VCaP (cell line): ENCODE measurements at regions not wholly inside any gene's neighbourhood (a gene's known extent, or its start where the extent isn't known, plus 50 kb on each side); places are given as distances from the start of the nearest gene placed in this dataset.

ENCODE experiments used
- H3K27ac ChIP-seq: fragments of 450-650 bp; 2 replicates; pipeline ENCODE4 v1.5.1; 2017
- TF ChIP-seq, protein P1 (sequence below): fragments of 450-650 bp; conservative IDR thresholded peaks from 2 replicates; pipeline ENCODE4 v1.5.1; 2017; ENCODE audit warnings: mild to moderate bottlenecking, moderate library complexity

GRCh38 chr5:97555644-97555981, 372.6 kb upstream of the RIOK2 start:
- no peak overlapping the region for H3K27ac ChIP-seq
- TF ChIP-seq, protein P1, sequence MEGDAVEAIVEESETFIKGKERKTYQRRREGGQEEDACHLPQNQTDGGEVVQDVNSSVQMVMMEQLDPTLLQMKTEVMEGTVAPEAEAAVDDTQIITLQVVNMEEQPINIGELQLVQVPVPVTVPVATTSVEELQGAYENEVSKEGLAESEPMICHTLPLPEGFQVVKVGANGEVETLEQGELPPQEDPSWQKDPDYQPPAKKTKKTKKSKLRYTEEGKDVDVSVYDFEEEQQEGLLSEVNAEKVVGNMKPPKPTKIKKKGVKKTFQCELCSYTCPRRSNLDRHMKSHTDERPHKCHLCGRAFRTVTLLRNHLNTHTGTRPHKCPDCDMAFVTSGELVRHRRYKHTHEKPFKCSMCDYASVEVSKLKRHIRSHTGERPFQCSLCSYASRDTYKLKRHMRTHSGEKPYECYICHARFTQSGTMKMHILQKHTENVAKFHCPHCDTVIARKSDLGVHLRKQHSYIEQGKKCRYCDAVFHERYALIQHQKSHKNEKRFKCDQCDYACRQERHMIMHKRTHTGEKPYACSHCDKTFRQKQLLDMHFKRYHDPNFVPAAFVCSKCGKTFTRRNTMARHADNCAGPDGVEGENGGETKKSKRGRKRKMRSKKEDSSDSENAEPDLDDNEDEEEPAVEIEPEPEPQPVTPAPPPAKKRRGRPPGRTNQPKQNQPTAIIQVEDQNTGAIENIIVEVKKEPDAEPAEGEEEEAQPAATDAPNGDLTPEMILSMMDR: no peak

DNA sequence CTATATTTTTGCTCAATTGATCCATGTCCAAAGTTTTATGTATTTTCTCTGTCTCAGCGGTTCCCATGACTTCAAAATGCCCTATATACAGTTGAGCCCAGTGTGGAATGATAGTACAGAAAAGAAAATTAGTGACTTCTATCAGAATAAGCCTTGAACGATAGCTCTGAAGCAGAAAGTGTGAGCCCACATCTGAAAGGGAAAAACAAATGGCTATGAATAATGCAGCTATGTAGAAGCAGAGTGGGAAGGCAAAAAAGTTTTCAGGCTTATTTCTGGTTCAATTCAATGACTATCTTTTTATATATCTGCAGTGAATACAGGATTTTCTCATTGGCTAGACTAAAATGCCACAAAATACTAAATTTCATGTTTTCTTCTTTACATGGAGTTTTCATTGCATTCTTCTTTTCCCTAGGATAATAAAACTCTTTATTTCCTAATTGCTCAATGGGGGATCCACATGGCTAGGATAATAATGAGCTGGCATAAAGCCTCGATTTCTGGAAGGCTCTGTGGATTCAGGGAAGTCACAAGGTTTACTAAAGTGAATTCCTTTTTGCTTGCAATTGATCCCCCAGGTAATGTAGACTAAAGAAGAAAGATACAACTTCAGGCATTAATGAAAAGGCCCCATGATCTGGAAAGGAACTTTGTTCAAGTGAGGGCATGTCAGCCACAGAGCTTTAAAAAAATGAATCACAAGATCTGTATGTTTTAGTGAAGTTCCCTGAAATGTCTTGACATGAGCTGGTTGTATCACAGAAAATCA, 377.0 kb upstream of the RIOK2 start:
- TF ChIP-seq, protein P1: no peak
- no peak overlapping the region for H3K27ac ChIP-seq

DNA sequence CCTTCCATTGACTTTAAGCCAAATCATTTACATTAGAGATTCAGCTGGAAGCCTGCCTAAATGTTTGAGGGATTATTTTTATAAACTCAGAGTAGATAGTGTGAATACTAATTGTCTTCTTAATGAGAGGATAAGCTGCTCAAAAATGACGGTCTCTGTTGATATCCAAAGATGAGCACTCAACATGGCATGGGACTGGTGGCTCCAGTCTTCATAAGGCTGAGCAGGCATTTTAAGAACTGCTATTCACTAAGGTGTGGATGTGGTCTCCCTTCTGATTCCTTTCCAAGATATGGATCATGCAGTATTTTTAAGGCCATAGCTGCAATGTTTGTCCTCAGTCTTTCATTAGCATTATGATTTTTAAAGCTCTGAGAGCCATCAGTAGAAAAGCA, 377.5 kb upstream of the RIOK2 start:
- H3K27ac ChIP-seq: no peak overlapping the region
- TF ChIP-seq, protein P1: no peak

DNA sequence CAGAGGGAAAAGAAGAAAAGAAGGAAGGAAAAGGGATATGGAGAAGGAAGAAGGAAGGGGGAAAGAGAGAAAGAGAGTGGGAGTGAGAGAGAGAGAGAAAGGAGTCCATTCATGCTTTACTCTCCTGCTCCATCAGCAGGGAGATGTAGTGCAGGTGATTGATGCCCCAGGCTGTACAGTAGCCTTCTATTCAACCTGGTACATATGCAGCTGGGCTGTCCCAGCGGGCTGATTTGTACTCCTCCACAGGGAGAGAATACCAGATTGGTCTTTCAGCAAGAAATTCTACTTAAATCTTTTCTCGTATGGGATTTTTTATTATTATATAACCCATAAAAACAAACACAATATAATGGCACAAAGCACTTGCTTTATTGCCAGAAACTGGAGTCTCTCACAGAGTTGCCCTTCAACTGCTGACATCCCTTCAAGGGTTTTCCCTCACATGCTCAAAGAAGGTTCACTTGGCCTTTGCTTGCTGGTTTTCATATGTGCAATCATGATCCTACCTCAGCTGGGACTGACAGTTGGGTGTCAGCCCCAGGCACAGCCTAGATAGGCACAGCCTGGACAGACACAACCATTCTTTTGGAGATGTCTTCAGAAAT, 380.1 kb upstream of the RIOK2 start:
- TF ChIP-seq, protein P1: no peak
- H3K27ac ChIP-seq: no peak overlapping the region

DNA sequence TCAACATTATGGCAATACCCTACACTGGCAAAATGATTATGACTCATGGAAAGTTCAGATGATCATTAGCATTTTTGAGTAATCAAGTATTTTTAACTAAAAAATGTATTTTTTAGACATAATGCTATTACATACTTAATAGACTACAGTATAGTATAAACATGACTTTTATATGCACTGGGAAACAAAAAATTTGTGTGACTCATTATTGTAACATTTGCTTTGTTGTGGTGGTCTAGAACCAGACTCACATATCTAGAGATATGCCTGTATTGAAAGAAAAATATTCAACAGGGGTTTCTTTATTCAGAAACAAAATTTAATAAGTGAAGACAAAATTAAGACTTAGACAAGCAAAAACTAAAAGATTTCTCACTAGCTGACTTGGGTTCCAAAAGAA, 385.3 kb upstream of the RIOK2 start:
- H3K27ac ChIP-seq: no peak overlapping the region
- TF ChIP-seq, protein P1: no peak

DNA sequence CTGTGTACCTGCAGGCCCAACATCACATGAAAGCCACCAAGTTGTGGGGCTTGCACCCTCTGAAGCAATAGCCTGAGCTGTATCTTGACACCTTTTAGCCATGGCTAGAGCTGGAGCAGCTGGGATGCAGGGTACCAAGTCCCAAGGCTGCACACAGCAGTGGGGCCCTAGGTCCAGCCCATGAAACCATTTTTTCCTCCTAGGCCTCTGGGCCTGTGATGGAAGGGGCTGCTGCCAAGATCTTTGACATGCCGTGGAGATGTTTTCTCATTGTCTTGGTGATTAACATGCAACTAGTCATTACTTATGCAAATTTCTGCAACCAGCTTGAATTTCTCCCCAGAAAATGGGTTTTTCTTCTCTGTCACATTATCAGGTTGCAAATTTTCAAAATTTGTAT, 387.2 kb upstream of the RIOK2 start:
- no peak overlapping the region for H3K27ac ChIP-seq
- TF ChIP-seq, protein P1: no peak

GRCh38 chr5:97575322-97575721, 392.3 kb upstream of the RIOK2 start:
- TF ChIP-seq, protein P1: no peak
- no peak overlapping the region for H3K27ac ChIP-seq
